ENCODE measurements at regions not wholly inside any gene's neighbourhood (a gene's known extent, or its start where the extent isn't known, plus 50 kb on each side); places are given as distances from the start of the nearest gene placed in this dataset.

DNA sequence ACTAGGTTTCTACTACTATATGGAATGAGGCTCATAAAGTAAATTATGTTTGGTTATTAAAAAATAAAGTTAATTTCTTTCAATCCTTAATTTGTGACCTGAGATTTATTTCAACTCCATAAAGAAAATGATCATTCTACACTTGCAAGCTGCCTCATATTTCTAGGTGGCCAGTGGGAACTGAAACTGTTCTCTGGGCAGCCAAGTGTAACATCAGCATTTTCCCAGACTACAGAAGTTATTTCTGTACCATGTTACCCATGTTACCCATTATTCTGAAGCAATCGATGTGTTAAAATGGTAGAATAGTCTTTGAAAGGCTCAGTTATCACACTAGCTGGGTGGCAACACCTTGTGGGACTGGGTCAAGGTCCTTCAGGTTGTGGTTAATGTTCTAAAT lies 139.3 kb upstream of the FBXO11 start:
- H3K9me2 ChIP-seq (ENCODE audit: insufficient read depth) = no peaks in the 10 kb centered on the region
- no peaks in the 10 kb centered on the region for H3K9me3 ChIP-seq (ENCODE audit: low read depth)
- WGBS, 2 experiments (ENCODE audit: low coverage in 1 of 2, low lambda C conversion rate in 2 of 2, missing lambda C conversion rate in 2 of 2) = 25 to 37% methylated on average over 1 of the region's 1 CpG
- no peaks in the 10 kb centered on the region; the same call in 1 of the 2 replicates for H4K20me1 ChIP-seq (ENCODE audit: insufficient read depth)
- H3K27me3 ChIP-seq (replicated peaks; ENCODE audit: insufficient read depth) = no peaks in the 10 kb centered on the region
- no peak for DNase-seq
- no peak overlapping the region for H3K4me2 ChIP-seq (ENCODE audit: unreplicated experiment)
- H3K79me2 ChIP-seq (ENCODE audit: insufficient read depth) = no peaks in the 10 kb centered on the region
- H2AFZ ChIP-seq = no peak overlapping the region
- H3K36me3 ChIP-seq (ENCODE audit: low read depth) = no peaks in the 10 kb centered on the region
- no peaks in the 10 kb centered on the region for H3F3A ChIP-seq (ENCODE audit: insufficient read depth)
- in situ Hi-C loops (cut with MboI) = no loop called here
- no peak for TF ChIP-seq EZH2 (IDR thresholded peaks at IDR 0.05; ENCODE audit: insufficient read depth, poor library complexity, severe bottlenecking)
- no peak for TF ChIP-seq EZH2phosphoT487 (IDR thresholded peaks at IDR 0.05; ENCODE audit: insufficient read depth, low read depth)
- no peak overlapping the region for H3K4me3 ChIP-seq
- no peak overlapping the region for H3K9ac ChIP-seq
- H3K4me1 ChIP-seq (ENCODE audit: insufficient read depth) = no peaks in the 10 kb centered on the region
- no peak overlapping the region for H3K27ac ChIP-seq

DNA sequence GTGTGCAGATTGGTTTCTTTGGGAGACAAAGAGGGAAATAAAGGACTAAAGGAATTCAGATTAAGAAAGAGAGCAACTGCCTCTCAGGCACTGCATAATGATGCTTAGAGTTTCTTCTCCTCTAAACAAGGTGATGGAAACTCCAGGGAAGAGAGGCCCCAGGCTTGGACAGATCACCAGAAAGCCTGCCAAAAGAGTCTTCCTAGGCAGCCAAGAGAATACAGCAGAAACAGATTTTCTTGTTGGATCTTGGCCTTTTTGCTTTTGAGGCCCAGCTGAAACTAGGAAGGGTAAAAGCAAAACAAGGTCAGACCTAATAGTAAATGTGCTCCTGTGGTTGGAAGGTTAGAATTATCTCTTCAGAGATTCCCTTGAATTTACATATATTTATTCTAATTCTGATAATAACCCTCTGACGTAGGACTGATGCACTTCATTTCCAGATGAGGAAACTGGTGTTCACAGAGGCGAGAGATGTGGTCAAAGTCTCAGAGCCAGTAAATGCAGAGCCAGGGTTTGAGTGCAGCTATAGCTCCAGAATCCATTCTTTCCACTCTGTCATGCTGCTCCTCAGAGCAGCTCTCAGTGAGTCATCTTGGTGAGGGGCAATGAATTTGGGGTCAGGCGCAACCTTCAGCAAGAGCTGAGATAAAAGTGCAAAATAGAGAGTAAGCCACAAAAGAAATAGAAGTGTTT lies 142.3 kb upstream of the FBXO11 start:
- H3K27me3 ChIP-seq (replicated peaks; ENCODE audit: insufficient read depth) = no peaks in the 10 kb centered on the region
- TF ChIP-seq EZH2 (IDR thresholded peaks at IDR 0.05; ENCODE audit: insufficient read depth, poor library complexity, severe bottlenecking) (no peak), EZH2phosphoT487 (IDR thresholded peaks at IDR 0.05; ENCODE audit: insufficient read depth, low read depth) (no peak)
- H3K79me2 ChIP-seq (ENCODE audit: insufficient read depth) = no peaks in the 10 kb centered on the region
- no peak overlapping the region for H3K9ac ChIP-seq
- H3K36me3 ChIP-seq (ENCODE audit: low read depth) = no peaks in the 10 kb centered on the region
- H3K4me3 ChIP-seq = no peak overlapping the region
- no peaks in the 10 kb centered on the region for H3K4me1 ChIP-seq (ENCODE audit: insufficient read depth)
- H3F3A ChIP-seq (ENCODE audit: insufficient read depth) = no peaks in the 10 kb centered on the region
- no peaks in the 10 kb centered on the region for H3K9me2 ChIP-seq (ENCODE audit: insufficient read depth)
- H3K4me2 ChIP-seq (ENCODE audit: unreplicated experiment) = no peak overlapping the region
- no peak for DNase-seq
- H2AFZ ChIP-seq = no peak overlapping the region
- H3K9me3 ChIP-seq (ENCODE audit: low read depth) = no peaks in the 10 kb centered on the region
- in situ Hi-C loops (cut with MboI) = no loop called here
- no peaks in the 10 kb centered on the region for H4K20me1 ChIP-seq (ENCODE audit: insufficient read depth)
- WGBS, 2 experiments (ENCODE audit: low coverage in 1 of 2, low lambda C conversion rate in 2 of 2, missing lambda C conversion rate in 2 of 2) = 41 to 45% methylated on average over 3 of the region's 3 CpGs
- no peak overlapping the region for H3K27ac ChIP-seq

DNA sequence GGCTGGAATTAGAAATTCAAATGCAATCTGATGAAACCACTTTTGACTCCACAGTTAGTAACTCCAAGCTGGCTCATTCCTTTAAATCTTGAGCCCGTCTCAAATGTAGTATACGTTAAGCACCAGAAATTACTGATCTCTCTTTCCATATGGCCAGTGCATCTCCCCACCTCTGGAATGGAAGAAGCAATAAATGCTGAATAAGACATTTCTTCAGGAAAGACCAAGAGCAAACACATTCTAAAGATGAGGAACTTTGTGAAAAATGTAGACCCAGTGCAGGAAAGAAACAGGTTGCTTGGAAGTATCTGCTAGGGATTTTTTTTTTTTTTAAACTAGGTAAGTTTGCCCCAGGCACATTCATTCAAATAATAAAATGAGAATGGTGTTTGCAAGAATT lies 143.1 kb upstream of the FBXO11 start:
- 75 to 86% methylated on average over 2 of the region's 2 CpGs for WGBS, 2 experiments (ENCODE audit: low coverage in 1 of 2, low lambda C conversion rate in 2 of 2, missing lambda C conversion rate in 2 of 2)
- Histone ChIP-seq H3K27me3 (replicated peaks; ENCODE audit: insufficient read depth) (no peaks in the 10 kb centered on the region), H2AFZ (no peak overlapping the region), H4K20me1 (ENCODE audit: insufficient read depth) (no peaks in the 10 kb centered on the region), H3K4me2 (ENCODE audit: unreplicated experiment) (no peak overlapping the region), H3K9me2 (ENCODE audit: insufficient read depth) (no peaks in the 10 kb centered on the region), H3F3A (ENCODE audit: insufficient read depth) (no peaks in the 10 kb centered on the region), H3K79me2 (ENCODE audit: insufficient read depth) (no peaks in the 10 kb centered on the region), H3K9ac (no peak overlapping the region), H3K9me3 (ENCODE audit: low read depth) (no peaks in the 10 kb centered on the region), H3K4me3 (no peak overlapping the region), H3K36me3 (ENCODE audit: low read depth) (no peaks in the 10 kb centered on the region), H3K4me1 (ENCODE audit: insufficient read depth) (no peaks in the 10 kb centered on the region), H3K27ac (no peak overlapping the region)
- in situ Hi-C loops (cut with MboI) = no loop called here
- TF ChIP-seq EZH2 (IDR thresholded peaks at IDR 0.05; ENCODE audit: insufficient read depth, poor library complexity, severe bottlenecking) (no peak), EZH2phosphoT487 (IDR thresholded peaks at IDR 0.05; ENCODE audit: insufficient read depth, low read depth) (no peak)
- no peak for DNase-seq

DNA sequence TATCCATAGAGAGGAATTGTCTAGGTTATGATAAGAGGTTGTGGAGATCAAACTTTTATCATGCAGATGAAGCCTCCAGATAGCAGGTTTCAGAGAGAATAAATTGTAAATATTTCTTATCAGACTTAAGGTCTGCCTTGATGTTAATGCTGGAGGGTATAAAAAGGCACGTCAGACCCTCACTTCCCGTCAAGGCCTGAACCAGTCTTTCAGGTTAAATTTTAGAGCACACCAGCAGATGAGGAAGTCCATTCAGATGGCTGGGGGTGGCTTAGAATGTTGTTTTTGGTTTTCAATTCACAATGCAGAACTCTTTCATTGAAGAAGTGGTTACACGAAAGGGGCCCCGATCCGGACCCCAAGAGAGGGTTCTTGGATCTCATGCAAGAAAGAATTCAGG lies 144.4 kb upstream of the FBXO11 start:
- no peak for TF ChIP-seq EZH2 (IDR thresholded peaks at IDR 0.05; ENCODE audit: insufficient read depth, poor library complexity, severe bottlenecking)
- TF ChIP-seq EZH2phosphoT487 (IDR thresholded peaks at IDR 0.05; ENCODE audit: insufficient read depth, low read depth) = no peak
- in situ Hi-C loops (cut with MboI) = no loop called here
- H3K9ac ChIP-seq = no peak overlapping the region
- no peak for DNase-seq
- H3K4me1 ChIP-seq (ENCODE audit: insufficient read depth) = no peaks in the 10 kb centered on the region
- H3K27me3 ChIP-seq (replicated peaks; ENCODE audit: insufficient read depth) = no peaks in the 10 kb centered on the region
- H2AFZ ChIP-seq = no peak overlapping the region
- H3K4me3 ChIP-seq = no peak overlapping the region
- H3K9me3 ChIP-seq (ENCODE audit: low read depth) = no peaks in the 10 kb centered on the region
- no peaks in the 10 kb centered on the region for H4K20me1 ChIP-seq (ENCODE audit: insufficient read depth)
- no peak overlapping the region for H3K4me2 ChIP-seq (ENCODE audit: unreplicated experiment)
- no peak overlapping the region for H3K27ac ChIP-seq
- 55 to 69% methylated on average over 5 of the region's 5 CpGs for WGBS, 2 experiments (ENCODE audit: low coverage in 1 of 2, low lambda C conversion rate in 2 of 2, missing lambda C conversion rate in 2 of 2)
- H3F3A ChIP-seq (ENCODE audit: insufficient read depth) = no peaks in the 10 kb centered on the region
- H3K79me2 ChIP-seq (ENCODE audit: insufficient read depth) = no peaks in the 10 kb centered on the region
- H3K9me2 ChIP-seq (ENCODE audit: insufficient read depth) = no peaks in the 10 kb centered on the region
- H3K36me3 ChIP-seq (ENCODE audit: low read depth) = no peaks in the 10 kb centered on the region

All from GM23248 (cell line).